GM19099 (cell line): ENCODE measurements at regions not wholly inside any gene's neighbourhood (a gene's known extent, or its start where the extent isn't known, plus 50 kb on each side); places are given as distances from the start of the nearest gene placed in this dataset.

ENCODE experiments used
- POLR2A ChIP-seq: IDR thresholded peaks from 3 replicates; pipeline ENCODE4 v1.6.1; 2011; ENCODE audit warnings: low read depth; ENCODE audit not compliant: insufficient read length; ENCODE audit errors: extremely low read depth

- peak; percentile 51 for TF ChIP-seq POLR2A
Measured at GRCh38 chr1:120354618-120355184, 60.1 kb upstream of the NBPF8 start.
